Putamen (tissue), 1 donor: ENCODE measurements at regions not wholly inside any gene's neighbourhood (a gene's known extent, or its start where the extent isn't known, plus 50 kb on each side); places are given as distances from the start of the nearest gene placed in this dataset.
"Not testable (repeated sequence)": the region's sequence is repeated elsewhere in the genome, so short reads cannot be mapped to it uniquely, and the experiment has no call there.

Source experiments
- DNase-seq: peaks from one replicate; pipeline ENCODE4 v3.0.0-alpha.2; 2016; ENCODE audit warnings: low spot score

GRCh38 chr6:170044836-170045562 lies 245.9 kb downstream of the DLL1 start:
- no peak for DNase-seq

GRCh38 chr6:170043881-170044790 lies 246.7 kb downstream of the DLL1 start:
- no peak for DNase-seq

GRCh38 chr6:170043150-170043819 lies 247.6 kb downstream of the DLL1 start:
- DNase-seq = no peak

- DNase-seq = no peak
These were observed 248.2 kb downstream of the DLL1 start for GRCh38 chr6:170042596-170043118.

GRCh38 chr6:170042123-170042522 lies 248.8 kb downstream of the DLL1 start:
- DNase-seq = no peak

GRCh38 chr6:170041526-170041925 lies 249.4 kb downstream of the DLL1 start:
- no peak for DNase-seq

- DNase-seq = no peak
These were observed 250.0 kb downstream of the DLL1 start for GRCh38 chr6:170040906-170041305.

GRCh38 chr6:170040115-170040500 lies 250.8 kb downstream of the DLL1 start:
- DNase-seq = no peak

- no peak for DNase-seq
These were observed 251.4 kb downstream of the DLL1 start for GRCh38 chr6:170039156-170040114.

- no peak for DNase-seq
These were observed 252.2 kb downstream of the DLL1 start for GRCh38 chr6:170038708-170039107.

- DNase-seq = no peak
These were observed 252.6 kb downstream of the DLL1 start for GRCh38 chr6:170038251-170038650.

GRCh38 chr6:170037541-170038250 lies 253.2 kb downstream of the DLL1 start:
- no peak for DNase-seq

- no peak for DNase-seq
These were observed 254.0 kb downstream of the DLL1 start for GRCh38 chr6:170036916-170037315.

GRCh38 chr6:170036367-170036766 lies 254.5 kb downstream of the DLL1 start:
- not testable (repeated sequence) for DNase-seq

GRCh38 chr6:170035901-170036304 lies 255.0 kb downstream of the DLL1 start:
- DNase-seq = no peak

GRCh38 chr6:170035044-170035443 lies 255.8 kb downstream of the DLL1 start:
- DNase-seq = no peak

GRCh38 chr6:170034294-170034693 lies 256.6 kb downstream of the DLL1 start:
- DNase-seq = peak; percentile 36

- DNase-seq = no peak
These were observed 257.2 kb downstream of the DLL1 start for GRCh38 chr6:170033666-170034065.

GRCh38 chr6:170032706-170033309 lies 258.1 kb downstream of the DLL1 start:
- no peak for DNase-seq

GRCh38 chr6:170032197-170032596 lies 258.7 kb downstream of the DLL1 start:
- DNase-seq = no peak
